Hepatocyte (in vitro differentiated cells): ENCODE measurements at regions not wholly inside any gene's neighbourhood (a gene's known extent, or its start where the extent isn't known, plus 50 kb on each side); places are given as distances from the start of the nearest gene placed in this dataset.

Experiments used
- EZH2 ChIP-seq: fragments of 200-600 bp; sonication (generic); IDR thresholded peaks from 2 replicates; pipeline ENCODE4 v1.6.1; 2016; ENCODE audit warnings: antibody characterized with exemption, mild to moderate bottlenecking, borderline replicate concordance
- EZH2phosphoT487 ChIP-seq: fragments of 200-600 bp; sonication (generic); IDR thresholded peaks from one replicate; pipeline ENCODE4 v1.6.1; 2018; ENCODE audit warnings: antibody characterized with exemption, mild to moderate bottlenecking, low read depth, moderate library complexity; ENCODE audit not compliant: unreplicated experiment, severe bottlenecking
- TF ChIP-seq, protein P1 (sequence below): fragments of 200-600 bp; sonication (generic); IDR thresholded peaks from 2 replicates; pipeline ENCODE4 v1.5.1; 2016; ENCODE audit warnings: antibody characterized with exemption, mild to moderate bottlenecking; ENCODE audit not compliant: poor library complexity

DNA sequence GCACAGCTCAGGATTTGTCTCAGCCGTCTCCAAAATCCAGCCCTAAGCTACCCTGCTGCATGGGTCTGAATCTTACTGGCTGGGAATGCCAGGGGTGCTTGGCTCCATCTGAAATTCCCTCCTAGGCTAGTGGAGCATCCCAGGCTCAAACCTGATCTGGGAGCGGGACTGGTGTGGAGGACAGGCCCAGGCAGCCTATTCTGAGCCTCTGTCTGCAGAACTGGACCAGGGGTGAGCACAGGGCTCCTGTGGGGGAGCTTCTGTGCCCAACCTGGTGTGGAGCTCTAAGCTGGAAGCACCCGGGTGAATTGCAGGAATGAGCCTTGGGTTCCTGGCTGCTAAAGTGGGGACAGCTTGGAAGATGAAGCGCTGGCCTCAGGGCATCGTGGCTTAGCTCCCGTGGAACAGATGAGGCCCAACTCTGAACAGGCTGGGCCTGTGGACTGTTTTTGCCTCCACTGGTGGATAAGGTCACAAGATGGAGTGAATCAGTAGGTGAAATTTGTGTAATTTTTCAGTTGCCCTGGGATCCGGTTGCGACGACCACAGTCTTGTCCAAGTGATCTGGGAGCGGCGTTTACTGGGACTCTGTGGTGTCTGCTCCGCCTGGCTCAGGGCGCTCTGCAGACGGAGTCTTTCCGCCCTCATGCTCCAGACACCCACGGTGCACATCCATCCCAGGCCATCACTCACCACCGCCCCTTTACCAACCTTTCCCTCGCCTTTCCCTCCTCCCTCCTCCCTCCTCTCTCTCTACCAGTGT, 79.5 kb downstream of the TEX29 start:
- TF ChIP-seq, protein P1, sequence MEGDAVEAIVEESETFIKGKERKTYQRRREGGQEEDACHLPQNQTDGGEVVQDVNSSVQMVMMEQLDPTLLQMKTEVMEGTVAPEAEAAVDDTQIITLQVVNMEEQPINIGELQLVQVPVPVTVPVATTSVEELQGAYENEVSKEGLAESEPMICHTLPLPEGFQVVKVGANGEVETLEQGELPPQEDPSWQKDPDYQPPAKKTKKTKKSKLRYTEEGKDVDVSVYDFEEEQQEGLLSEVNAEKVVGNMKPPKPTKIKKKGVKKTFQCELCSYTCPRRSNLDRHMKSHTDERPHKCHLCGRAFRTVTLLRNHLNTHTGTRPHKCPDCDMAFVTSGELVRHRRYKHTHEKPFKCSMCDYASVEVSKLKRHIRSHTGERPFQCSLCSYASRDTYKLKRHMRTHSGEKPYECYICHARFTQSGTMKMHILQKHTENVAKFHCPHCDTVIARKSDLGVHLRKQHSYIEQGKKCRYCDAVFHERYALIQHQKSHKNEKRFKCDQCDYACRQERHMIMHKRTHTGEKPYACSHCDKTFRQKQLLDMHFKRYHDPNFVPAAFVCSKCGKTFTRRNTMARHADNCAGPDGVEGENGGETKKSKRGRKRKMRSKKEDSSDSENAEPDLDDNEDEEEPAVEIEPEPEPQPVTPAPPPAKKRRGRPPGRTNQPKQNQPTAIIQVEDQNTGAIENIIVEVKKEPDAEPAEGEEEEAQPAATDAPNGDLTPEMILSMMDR, result no peak
- TF ChIP-seq EZH2, result no peak
- TF ChIP-seq EZH2phosphoT487, result no peak
